K562 (cell line): ENCODE measurements at regions not wholly inside any gene's neighbourhood (a gene's known extent, or its start where the extent isn't known, plus 50 kb on each side); places are given as distances from the start of the nearest gene placed in this dataset.
A peak's percentile ranks its signal among the peaks of the same experiment; 100 is the strongest.

Experiments used
- ATAC-seq: fragments of 200-7000 bp; cut with Tn5 transposase; 3 replicates; pipeline ENCODE4 v1.9.1; 2020; ENCODE audit warnings: moderate library complexity
- BruUV-seq: library from RNA; stranded (reverse); fragments of 400-500 nt; replicated peaks from 2 replicates; lab custom pipeline; 2021; lab: Mats Ljungman, UMichigan
- CTCF ChIA-PET: fragments of 300-600 bp; formaldehyde crosslinking; extraction: SDS; loops from one replicate; lab custom pipeline; 2021; ENCODE audit warnings: low intra/inter-chr PET ratio; lab: Yijun Ruan, JAX
- POLR2A ChIA-PET: fragments of 300-600, 350-650 bp; sonication (Branson Sonifier 250); formaldehyde crosslinking; extraction: SDS; loops from one replicate; lab custom pipeline; 2021; ENCODE audit warnings: antibody characterized with exemption, inconsistent platforms; lab: Yijun Ruan, JAX
- DNase-seq, 4 experiments: peaks; one replicate each; pipeline versions ENCODE4 v3.0.0 to v3.0.0-alpha.2; 2011 to 2018; ENCODE audit warnings: low spot score in 3 of 4, mixed read lengths in 3 of 4; ENCODE audit errors: extremely low read depth in 1 of 4
- FAIRE-seq: peaks from 2 replicates; lab custom pipeline; 2011; peaks lifted over from hg19 to GRCh38; lab: Jason Lieb, UNC
- H2AFZ ChIP-seq: 2 replicates; pipeline ENCODE4 v1.6.0; 2011; ENCODE audit warnings: low read depth, low read length, control low read depth, inconsistent platforms
- H3K27ac ChIP-seq: fragments of 200-600 bp; 3 replicates; pipeline ENCODE4 v1.8.0; 2011; ENCODE audit warnings: low read depth, mild to moderate bottlenecking, control low read depth, inconsistent platforms, low read length, moderate library complexity, mixed read lengths; ENCODE audit errors: extremely low read depth
- H3K27me3 ChIP-seq, 2 experiments: fragments of 300-600 bp in 1 of 2; 2 replicates in 1 of 2; 3 replicates in 1 of 2; pipeline versions ENCODE4 v1.6.0 to v1.8.0; 2011; ENCODE audit warnings: inconsistent platforms in 2 of 2, low read length in 2 of 2, mild to moderate bottlenecking in 1 of 2, mixed read lengths in 1 of 2, moderate library complexity in 1 of 2; ENCODE audit not compliant: control insufficient read depth in 2 of 2, insufficient read depth in 2 of 2
- H3K36me3 ChIP-seq: fragments of 300-600 bp; 3 replicates; pipeline ENCODE4 v1.8.0; 2011; ENCODE audit warnings: mild to moderate bottlenecking, low read length, inconsistent platforms; ENCODE audit not compliant: control insufficient read depth, insufficient read depth
- H3K4me1 ChIP-seq, 2 experiments: fragments of 200-600 bp in 1 of 2; replicated peaks in 1 of 2; 2 replicates in 1 of 2; 3 replicates in 1 of 2; pipeline versions ENCODE4 v1.5.1 to v1.8.0; 2011; ENCODE audit warnings: inconsistent platforms in 2 of 2, low read length in 2 of 2, mild to moderate bottlenecking in 1 of 2, mixed read lengths in 1 of 2, moderate library complexity in 1 of 2; ENCODE audit not compliant: control insufficient read depth in 2 of 2, insufficient read depth in 2 of 2
- H3K4me2 ChIP-seq: 2 replicates; pipeline ENCODE4 v1.6.1; 2011; ENCODE audit warnings: low read length, control low read depth, inconsistent platforms, mixed read lengths; ENCODE audit not compliant: insufficient read depth
- H3K4me3 ChIP-seq: fragments of 200-600 bp; sonication (generic), shearing (Covaris generic); 2 replicates; pipeline ENCODE4 v1.5.1; 2016; ENCODE audit warnings: control low read depth, inconsistent platforms
- H3K79me2 ChIP-seq: fragments of 200-600 bp; 3 replicates; pipeline ENCODE4 v1.8.0; 2011; ENCODE audit warnings: low read length, inconsistent platforms; ENCODE audit not compliant: control insufficient read depth, insufficient read depth
- H3K9ac ChIP-seq, 2 experiments: 2 replicates each; pipeline versions ENCODE4 v1.6.0 to v1.6.1; 2011; ENCODE audit warnings: low read depth in 2 of 2, low read length in 2 of 2, control low read depth in 1 of 2, inconsistent platforms in 1 of 2, mild to moderate bottlenecking in 1 of 2, mixed read lengths in 1 of 2; ENCODE audit not compliant: insufficient read depth in 1 of 2
- H3K9me1 ChIP-seq: one replicate; pipeline ENCODE4 v1.6.0; 2011; ENCODE audit warnings: inconsistent platforms, mild to moderate bottlenecking, low read length, moderate library complexity; ENCODE audit not compliant: control insufficient read depth, insufficient read depth
- H3K9me3 ChIP-seq: replicated peaks from 2 replicates; pipeline ENCODE4 v1.5.1; 2011; ENCODE audit warnings: low read depth, low read length, inconsistent platforms; ENCODE audit not compliant: control insufficient read depth, insufficient read depth
- H4K20me1 ChIP-seq: replicated peaks from 2 replicates; pipeline ENCODE4 v1.6.1; 2011; ENCODE audit warnings: low read length, inconsistent platforms, mixed read lengths; ENCODE audit not compliant: control insufficient read depth, insufficient read depth
- ESRRA ChIP-seq: fragments of 450-650 bp; IDR thresholded peaks from 2 replicates; pipeline ENCODE4 v1.6.1; 2014; ENCODE audit warnings: low read depth, mild to moderate bottlenecking, moderate library complexity, borderline replicate concordance
- RBM34 ChIP-seq: fragments of 200-400 bp; formaldehyde crosslinking; IDR thresholded peaks from 2 replicates; pipeline ENCODE4 v1.6.1; 2018; ENCODE audit warnings: low read length, borderline replicate concordance; ENCODE audit not compliant: insufficient read depth
- ZKSCAN8 ChIP-seq: fragments of 200-800 bp; sonication (Bioruptor generic); IDR thresholded peaks from 2 replicates; pipeline ENCODE4 v1.6.1; 2016; ENCODE audit warnings: missing genetic modification characterization, missing compliant biosample characterization
- WGBS: fragments of 100-300 bp; shearing (Covaris generic); methylation state at CpG from one replicate; pipeline ENCODE4 v1.1.6; 2016; ENCODE audit warnings: low coverage, mixed read lengths; ENCODE audit not compliant: insufficient coverage; ENCODE audit errors: missing lambda C conversion rate; 5-methylcytosine and 5-hydroxymethylcytosine counted together
- in situ Hi-C: fragments of 300-500 bp; cut with MboI; formaldehyde crosslinking; loops from 4 replicates; pipeline ENCODE4 v1.15.0; 2018; ENCODE audit warnings: inconsistent platforms, mixed read lengths
- intact Hi-C: fragments of 100-400 bp; cut with micrococcal nuclease; formaldehyde crosslinking; loops from 2 replicates; pipeline ENCODE4 v1.14.2; 2022
- TF ChIP-seq, protein P1 (sequence below): sonication (generic); formaldehyde crosslinking; IDR thresholded peaks from 2 replicates; pipeline ENCODE4 v1.9.0; 2022; ENCODE audit warnings: mild to moderate bottlenecking, missing genetic modification reagents

DNA sequence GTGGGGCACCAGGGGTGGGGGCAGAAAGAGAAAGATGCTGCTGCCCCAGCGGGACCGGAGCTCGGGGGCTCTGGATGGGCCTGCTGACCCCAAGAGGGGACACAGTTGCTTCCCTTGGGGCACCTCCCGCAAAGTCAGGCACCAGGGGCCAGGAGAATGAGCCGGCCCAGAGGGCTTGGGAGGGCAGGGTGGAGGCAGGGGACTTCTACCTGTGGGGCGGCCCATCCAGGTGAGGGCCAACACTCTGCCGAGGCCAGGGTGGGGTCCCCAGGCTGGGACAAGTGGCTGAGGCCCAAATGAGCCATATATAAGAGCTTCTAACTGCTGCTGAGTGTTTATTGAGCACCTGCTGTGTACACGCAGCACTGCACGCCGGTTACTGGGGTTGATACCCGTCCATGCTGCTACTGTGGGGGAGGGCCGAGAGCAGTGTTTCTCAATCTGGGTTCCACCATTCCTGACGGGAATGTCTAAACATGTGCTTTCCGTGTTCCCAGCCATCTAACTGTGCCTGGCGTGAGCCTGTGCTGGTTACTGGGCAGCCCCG is 211.7 kb upstream of the GSE1 start:
- H3K9ac ChIP-seq: peak overlapping the region in 1 of 2 experiments; percentile 89; a peak in 2 of 4 replicates
- peak overlapping the region; percentile 88; the same call in 2 of the 3 replicates for H3K27ac ChIP-seq
- CTCF ChIA-PET: no interaction called here
- no peaks in the 10 kb centered on the region for H3K9me1 ChIP-seq
- in situ Hi-C loops (no loop called here), intact Hi-C loops (no loop called here)
- H3K4me3 ChIP-seq: no peak overlapping the region
- H3K36me3 ChIP-seq: no peaks in the 10 kb centered on the region; the same call in 2 of the 3 replicates
- BruUV-seq: no TSS peak
- 79% methylated on average over 10 of the region's 16 CpGs for WGBS
- peaks cover 33 to 56% of the 10 kb centered on the region in 2 experiments for H3K4me1 ChIP-seq
- H3K9me3 ChIP-seq: peaks cover 9% of the 10 kb centered on the region
- POLR2A ChIA-PET: interaction anchor here (0.6 to 1.4 kb wide), 3 partner anchors 12 to 152 kb away, joined by 3 to 5 read pairs (median 4); no protein-coding TSS in a partner anchor
- H3K27me3 ChIP-seq: no peaks in the 10 kb centered on the region
- no peak for ATAC-seq
- TF ChIP-seq RBM34: no peak
- TF ChIP-seq ZKSCAN8 (CRISPR knock-in tag): peak; percentile 92
- TF ChIP-seq, protein P1, sequence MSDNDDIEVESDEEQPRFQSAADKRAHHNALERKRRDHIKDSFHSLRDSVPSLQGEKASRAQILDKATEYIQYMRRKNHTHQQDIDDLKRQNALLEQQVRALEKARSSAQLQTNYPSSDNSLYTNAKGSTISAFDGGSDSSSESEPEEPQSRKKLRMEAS (CRISPR knock-in tag): peak; percentile 32; the same call in 1 of the 2 replicates
- no peak for TF ChIP-seq ESRRA
- TF ChIP-seq, all 486 proteins: peak for 2
- Histone ChIP-seq H3K4me2 (no peak overlapping the region), H2AFZ (no peak overlapping the region), H3K79me2 (peaks cover 6% of the 10 kb centered on the region; the same call in 2 of the 3 replicates), H4K20me1 (no peaks in the 10 kb centered on the region)
- DNase-seq (no peak), FAIRE-seq (no peak)
